ENCODE measurements at regions not wholly inside any gene's neighbourhood (a gene's known extent, or its start where the extent isn't known, plus 50 kb on each side); places are given as distances from the start of the nearest gene placed in this dataset.

- Histone ChIP-seq H3K27ac (ENCODE audit: low read depth, low read length, poor library complexity, severe bottlenecking) (no peak overlapping the region), H4K20me1 (ENCODE audit: insufficient read depth, low read length) (no peaks in the 10 kb centered on the region), H3K9me2 (ENCODE audit: low read depth, low read length) (no peaks in the 10 kb centered on the region), H3K27me3 (ENCODE audit: insufficient read depth, low read length) (no peaks in the 10 kb centered on the region), H2AFZ (ENCODE audit: low read length) (no peak overlapping the region), H3F3A (ENCODE audit: insufficient read depth, low read length) (no peaks in the 10 kb centered on the region), H3K9ac (ENCODE audit: low read length) (no peak overlapping the region), H3K9me3 (ENCODE audit: low read length) (no peaks in the 10 kb centered on the region), H3K36me3 (ENCODE audit: insufficient read depth, low read length) (no peaks in the 10 kb centered on the region), H3K4me3 (ENCODE audit: low read depth, low read length, poor library complexity, severe bottlenecking) (no peak overlapping the region), H3K4me1 (ENCODE audit: insufficient read depth, low read length, severe bottlenecking) (peaks cover 17% of the 10 kb centered on the region), H3K4me2 (ENCODE audit: low read length) (no peak overlapping the region), H3K79me2 (ENCODE audit: insufficient read depth, low read length) (no peaks in the 10 kb centered on the region)
- no peak for TF ChIP-seq CTCF (IDR thresholded peaks at IDR 0.05; ENCODE audit: low read length)
- TF ChIP-seq EZH2 (IDR thresholded peaks at IDR 0.05; ENCODE audit: borderline replicate concordance, low read length), result no peak
Measured at GRCh38 chr6:113763876-113764275, 93.3 kb upstream of the MARCKS start.

- Histone ChIP-seq H3K27me3 (ENCODE audit: insufficient read depth, low read length) (no peaks in the 10 kb centered on the region), H3K9me3 (ENCODE audit: low read length) (no peaks in the 10 kb centered on the region), H2AFZ (ENCODE audit: low read length) (no peak overlapping the region), H3K9me2 (ENCODE audit: low read depth, low read length) (no peaks in the 10 kb centered on the region), H3K79me2 (ENCODE audit: insufficient read depth, low read length) (no peaks in the 10 kb centered on the region), H3F3A (ENCODE audit: insufficient read depth, low read length) (no peaks in the 10 kb centered on the region), H3K27ac (ENCODE audit: low read depth, low read length, poor library complexity, severe bottlenecking) (no peak overlapping the region), H3K4me2 (ENCODE audit: low read length) (no peak overlapping the region), H3K36me3 (ENCODE audit: insufficient read depth, low read length) (no peaks in the 10 kb centered on the region), H4K20me1 (ENCODE audit: insufficient read depth, low read length) (no peaks in the 10 kb centered on the region), H3K4me3 (ENCODE audit: low read depth, low read length, poor library complexity, severe bottlenecking) (no peak overlapping the region), H3K4me1 (ENCODE audit: insufficient read depth, low read length, severe bottlenecking) (peaks cover 17% of the 10 kb centered on the region), H3K9ac (ENCODE audit: low read length) (no peak overlapping the region)
- TF ChIP-seq EZH2 (IDR thresholded peaks at IDR 0.05; ENCODE audit: borderline replicate concordance, low read length) (no peak), CTCF (IDR thresholded peaks at IDR 0.05; ENCODE audit: low read length) (no peak)
Measured at GRCh38 chr6:113765909-113766308, 91.2 kb upstream of the MARCKS start.

GRCh38 chr6:113767985-113768384 lies 89.2 kb upstream of the MARCKS start:
- Histone ChIP-seq H2AFZ (ENCODE audit: low read length) (no peak overlapping the region), H3K4me1 (ENCODE audit: insufficient read depth, low read length, severe bottlenecking) (peaks cover 4% of the 10 kb centered on the region), H3K27ac (ENCODE audit: low read depth, low read length, poor library complexity, severe bottlenecking) (no peak overlapping the region), H3K36me3 (ENCODE audit: insufficient read depth, low read length) (no peaks in the 10 kb centered on the region), H3K9me2 (ENCODE audit: low read depth, low read length) (no peaks in the 10 kb centered on the region), H3K9ac (ENCODE audit: low read length) (no peak overlapping the region), H3K27me3 (ENCODE audit: insufficient read depth, low read length) (no peaks in the 10 kb centered on the region), H3K4me3 (ENCODE audit: low read depth, low read length, poor library complexity, severe bottlenecking) (no peak overlapping the region), H3K4me2 (ENCODE audit: low read length) (no peak overlapping the region), H3K9me3 (ENCODE audit: low read length) (no peaks in the 10 kb centered on the region), H4K20me1 (ENCODE audit: insufficient read depth, low read length) (no peaks in the 10 kb centered on the region), H3K79me2 (ENCODE audit: insufficient read depth, low read length) (no peaks in the 10 kb centered on the region), H3F3A (ENCODE audit: insufficient read depth, low read length) (no peaks in the 10 kb centered on the region)
- TF ChIP-seq CTCF (IDR thresholded peaks at IDR 0.05; ENCODE audit: low read length), result no peak
- no peak for TF ChIP-seq EZH2 (IDR thresholded peaks at IDR 0.05; ENCODE audit: borderline replicate concordance, low read length)
